Endothelial cell of umbilical vein (primary cell): ENCODE measurements at regions not wholly inside any gene's neighbourhood (a gene's known extent, or its start where the extent isn't known, plus 50 kb on each side); places are given as distances from the start of the nearest gene placed in this dataset.

Experiments used
- BruUV-seq: library from RNA; stranded (reverse); fragments of 400-500 nt; replicated peaks from 2 replicates; lab custom pipeline; 2021; lab: Mats Ljungman, UMichigan
- CTCF ChIA-PET: fragments of 300-600, 350-600 bp; sonication (Branson Sonifier 250); formaldehyde crosslinking; loops from one replicate; lab custom pipeline; 2021; ENCODE audit warnings: antibody characterized with exemption, inconsistent platforms; lab: Charles Lee
- POLR2A ChIA-PET: fragments of 300-600, 350-600 bp; sonication (Branson Sonifier 250); formaldehyde crosslinking; loops from one replicate; lab custom pipeline; 2021; ENCODE audit warnings: antibody characterized with exemption, inconsistent platforms; lab: Charles Lee
- DNase-seq: peaks from one replicate; pipeline ENCODE4 v3.0.0-alpha.2; 2011; ENCODE audit warnings: low read depth, low spot score
- FAIRE-seq: peaks from 2 replicates; lab custom pipeline; 2011; peaks lifted over from hg19 to GRCh38; lab: Jason Lieb, UNC
- H2AFZ ChIP-seq: 2 replicates; pipeline ENCODE4 v1.6.0; 2012; ENCODE audit warnings: low read depth, low read length, control low read depth, inconsistent platforms
- H3K27ac ChIP-seq: 2 replicates; pipeline ENCODE4 v1.5.1; 2011; ENCODE audit warnings: low read depth, mild to moderate bottlenecking, control low read depth, low read length, moderate library complexity; ENCODE audit not compliant: insufficient read depth
- H3K27me3 ChIP-seq, 2 experiments: 2 replicates each; pipeline versions ENCODE4 v1.6.0 to v1.6.1; 2011; ENCODE audit warnings: low read length in 2 of 2, mixed read lengths in 1 of 2; ENCODE audit not compliant: control insufficient read depth in 2 of 2, insufficient read depth in 2 of 2
- H3K36me3 ChIP-seq, 2 experiments: 2 replicates in 1 of 2; 3 replicates in 1 of 2; pipeline ENCODE4 v1.5.1; 2011; ENCODE audit warnings: low read length in 2 of 2, mild to moderate bottlenecking in 1 of 2, moderate library complexity in 1 of 2; ENCODE audit not compliant: control insufficient read depth in 2 of 2, insufficient read depth in 2 of 2; ENCODE audit errors: extremely low read depth in 1 of 2
- H3K4me1 ChIP-seq: 3 replicates; pipeline ENCODE4 v1.5.1; 2011; ENCODE audit warnings: mild to moderate bottlenecking, low read length; ENCODE audit not compliant: control insufficient read depth, insufficient read depth; ENCODE audit errors: extremely low read depth
- H3K4me2 ChIP-seq: 2 replicates; pipeline ENCODE4 v1.6.1; 2011; ENCODE audit warnings: low read length, control low read depth, mixed read lengths; ENCODE audit not compliant: insufficient read depth
- H3K4me3 ChIP-seq, 3 experiments: fragments of 200-600 bp in 1 of 3; sonication (generic), shearing (Covaris generic) in 1 of 3; replicated peaks in 1 of 3; 2 replicates each; pipeline ENCODE4 v1.5.1; 2011 to 2016; ENCODE audit warnings: control low read depth in 3 of 3, low read length in 3 of 3, mild to moderate bottlenecking in 2 of 3, inconsistent platforms in 1 of 3, low read depth in 1 of 3, moderate library complexity in 1 of 3; ENCODE audit not compliant: insufficient read depth in 1 of 3
- H3K79me2 ChIP-seq: 2 replicates; pipeline ENCODE4 v1.6.0; 2012; ENCODE audit warnings: low read length, inconsistent platforms; ENCODE audit not compliant: control insufficient read depth, insufficient read depth
- H3K9ac ChIP-seq: replicated peaks from 2 replicates; pipeline ENCODE3; 2011; ENCODE audit warnings: low read length, control low read depth; ENCODE audit not compliant: insufficient read depth; ENCODE audit errors: extremely low read depth
- H3K9me1 ChIP-seq: replicated peaks from 3 replicates; pipeline ENCODE4 v1.6.0; 2011; ENCODE audit warnings: mild to moderate bottlenecking, low read length; ENCODE audit not compliant: control insufficient read depth, insufficient read depth; ENCODE audit errors: extremely low read depth
- H3K9me3 ChIP-seq: replicated peaks from 2 replicates; pipeline ENCODE4 v1.5.1; 2012; ENCODE audit warnings: low read length, inconsistent platforms; ENCODE audit not compliant: control insufficient read depth, insufficient read depth
- H4K20me1 ChIP-seq: replicated peaks from 2 replicates; pipeline ENCODE3; 2011; ENCODE audit warnings: mild to moderate bottlenecking, low read length; ENCODE audit not compliant: control insufficient read depth, insufficient read depth; ENCODE audit errors: extremely low read depth
- CTCF ChIP-seq, 2 donors: IDR thresholded peaks; 1 replicate in 1 of 2; 2 replicates in 1 of 2; pipeline ENCODE4 v1.5.1; 2011; ENCODE audit warnings: low read length in 2 of 2, mild to moderate bottlenecking in 2 of 2, moderate library complexity in 2 of 2, control low read depth in 1 of 2, inconsistent platforms in 1 of 2, low read depth in 1 of 2; ENCODE audit not compliant: insufficient read depth in 1 of 2; ENCODE audit errors: extremely low read depth in 1 of 2
- EZH2 ChIP-seq: IDR thresholded peaks from 2 replicates; pipeline ENCODE4 v1.6.1; 2012; ENCODE audit warnings: borderline replicate concordance, low read depth, mild to moderate bottlenecking, moderate library complexity, low read length, inconsistent platforms; ENCODE audit not compliant: severe bottlenecking
- FOS ChIP-seq: IDR thresholded peaks from 2 replicates; pipeline ENCODE4 v1.6.1; 2011; ENCODE audit warnings: mild to moderate bottlenecking, low read length, moderate library complexity, borderline replicate concordance; ENCODE audit not compliant: insufficient read depth
- GATA2 ChIP-seq: IDR thresholded peaks from 2 replicates; pipeline ENCODE4 v1.7.0; 2011; ENCODE audit warnings: low read depth, mild to moderate bottlenecking, moderate library complexity, mixed read lengths, low read length; ENCODE audit not compliant: insufficient read length, insufficient read depth
- JUN ChIP-seq: IDR thresholded peaks from 2 replicates; pipeline ENCODE4 v1.6.1; 2011; ENCODE audit warnings: borderline replicate concordance, low read depth; ENCODE audit not compliant: insufficient read length, insufficient read depth
- MYC ChIP-seq: IDR thresholded peaks from one replicate; pipeline ENCODE4 v1.6.1; 2011; ENCODE audit warnings: mild to moderate bottlenecking, low read depth, low read length
- POLR2A ChIP-seq: IDR thresholded peaks from 2 replicates; pipeline ENCODE4 v1.6.1; 2012; ENCODE audit warnings: low read depth, mild to moderate bottlenecking, control low read depth, low read length
- POLR2AphosphoS5 ChIP-seq: IDR thresholded peaks from 2 replicates; pipeline ENCODE4 v1.6.1; 2012; ENCODE audit warnings: low read depth, mild to moderate bottlenecking, control low read depth, low read length, moderate library complexity; ENCODE audit not compliant: insufficient read depth
- dilution Hi-C: fragments of 300-500 bp; cut with MboI; formaldehyde crosslinking; loops from one replicate; pipeline ENCODE4 v1.15.0; 2019; ENCODE audit warnings: low sequenced_read_pairs; ENCODE audit not compliant: extremely low pct_ligation_motif_present
- intact Hi-C: fragments of 100-400 bp; cut with micrococcal nuclease; formaldehyde crosslinking; loops from one replicate; pipeline ENCODE4 v1.10.0; 2022
- TF ChIP-seq, protein P1 (sequence below): IDR thresholded peaks from 2 replicates; pipeline ENCODE4 v1.6.1; 2011; ENCODE audit not compliant: insufficient read depth, insufficient read length

- CTCF ChIA-PET: no interaction called here
- H3K4me2 ChIP-seq: no peak overlapping the region
- POLR2A ChIA-PET: no interaction called here
- no peaks in the 10 kb centered on the region for H3K9me3 ChIP-seq
- no peaks in the 10 kb centered on the region for H3K4me1 ChIP-seq
- DNase-seq: no peak
- no peak overlapping the region for H2AFZ ChIP-seq
- no peaks in the 10 kb centered on the region for H3K27me3 ChIP-seq
- TF ChIP-seq MYC (no peak), POLR2AphosphoS5 (no peak), JUN (no peak)
- TF ChIP-seq, protein P1, sequence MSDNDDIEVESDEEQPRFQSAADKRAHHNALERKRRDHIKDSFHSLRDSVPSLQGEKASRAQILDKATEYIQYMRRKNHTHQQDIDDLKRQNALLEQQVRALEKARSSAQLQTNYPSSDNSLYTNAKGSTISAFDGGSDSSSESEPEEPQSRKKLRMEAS: no peak
- no peak overlapping the region for H3K9ac ChIP-seq
- dilution Hi-C loops: no loop called here
- H3K79me2 ChIP-seq: no peaks in the 10 kb centered on the region
- H3K4me3 ChIP-seq: no peak overlapping the region
- no peaks in the 10 kb centered on the region for H3K36me3 ChIP-seq
- FAIRE-seq: no peak
- BruUV-seq: no TSS peak
- no peak overlapping the region for H3K27ac ChIP-seq
- no peaks in the 10 kb centered on the region for H3K9me1 ChIP-seq
- no peaks in the 10 kb centered on the region for H4K20me1 ChIP-seq
- intact Hi-C loops: no loop called here
Observed at GRCh38 chr16:64077242-64077641, 1044.6 kb downstream of the CDH11 start.

DNA sequence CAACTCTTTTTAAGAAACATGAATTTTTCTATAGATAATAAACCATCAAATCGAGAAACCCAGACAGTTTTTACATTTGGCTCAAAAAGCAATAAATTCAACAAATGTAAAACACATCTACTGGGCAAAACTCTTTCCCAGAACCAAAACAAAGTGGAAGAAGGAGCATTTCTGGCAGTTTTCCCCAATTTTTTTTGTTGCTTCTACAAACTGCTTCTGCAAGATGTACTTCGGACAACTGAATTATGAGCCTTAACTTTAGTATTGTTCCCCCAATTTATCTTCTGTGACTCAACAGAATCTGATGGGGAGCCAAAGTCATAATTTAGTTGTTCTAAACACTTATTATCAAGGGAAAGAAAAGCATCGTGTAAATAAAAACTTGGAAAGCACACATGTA is 1047.2 kb downstream of the CDH11 start:
- BruUV-seq: no TSS peak
- H3K4me3 ChIP-seq: no peak overlapping the region
- TF ChIP-seq GATA2: no peak
- TF ChIP-seq JUN: no peak
- no peak for TF ChIP-seq EZH2
- TF ChIP-seq, protein P1: no peak
- TF ChIP-seq FOS: no peak
- TF ChIP-seq CTCF (IDR thresholded peaks at IDR 0.05; ENCODE audit: extremely low read depth in 1 of 2, insufficient read depth in 1 of 2, low read depth in 1 of 2, low read length in 2 of 2): no peak
- TF ChIP-seq POLR2A: no peak
- H2AFZ ChIP-seq: no peak overlapping the region
- H3K4me1 ChIP-seq: no peaks in the 10 kb centered on the region
- POLR2A ChIA-PET: no interaction called here
- no peaks in the 10 kb centered on the region for H3K36me3 ChIP-seq
- no peaks in the 10 kb centered on the region for H3K27me3 ChIP-seq
- no peaks in the 10 kb centered on the region for H3K9me1 ChIP-seq
- H3K27ac ChIP-seq: no peak overlapping the region
- dilution Hi-C loops (no loop called here), intact Hi-C loops (no loop called here)
- CTCF ChIA-PET: no interaction called here
- no peaks in the 10 kb centered on the region for H3K9me3 ChIP-seq
- H3K79me2 ChIP-seq: no peaks in the 10 kb centered on the region
- H3K9ac ChIP-seq: no peak overlapping the region
- no peak overlapping the region for H3K4me2 ChIP-seq
- DNase-seq (no peak), FAIRE-seq (no peak)
- H4K20me1 ChIP-seq: no peaks in the 10 kb centered on the region
